ENCODE measurements at regions not wholly inside any gene's neighbourhood (a gene's known extent, or its start where the extent isn't known, plus 50 kb on each side); places are given as distances from the start of the nearest gene placed in this dataset.

- DNase-seq: no peak
Observed at GRCh38 chr12:124487834-124488165, 79.6 kb downstream of the NCOR2 start.

- no peak for DNase-seq
Observed at GRCh38 chr12:124487066-124487833, 80.2 kb downstream of the NCOR2 start.

DNA sequence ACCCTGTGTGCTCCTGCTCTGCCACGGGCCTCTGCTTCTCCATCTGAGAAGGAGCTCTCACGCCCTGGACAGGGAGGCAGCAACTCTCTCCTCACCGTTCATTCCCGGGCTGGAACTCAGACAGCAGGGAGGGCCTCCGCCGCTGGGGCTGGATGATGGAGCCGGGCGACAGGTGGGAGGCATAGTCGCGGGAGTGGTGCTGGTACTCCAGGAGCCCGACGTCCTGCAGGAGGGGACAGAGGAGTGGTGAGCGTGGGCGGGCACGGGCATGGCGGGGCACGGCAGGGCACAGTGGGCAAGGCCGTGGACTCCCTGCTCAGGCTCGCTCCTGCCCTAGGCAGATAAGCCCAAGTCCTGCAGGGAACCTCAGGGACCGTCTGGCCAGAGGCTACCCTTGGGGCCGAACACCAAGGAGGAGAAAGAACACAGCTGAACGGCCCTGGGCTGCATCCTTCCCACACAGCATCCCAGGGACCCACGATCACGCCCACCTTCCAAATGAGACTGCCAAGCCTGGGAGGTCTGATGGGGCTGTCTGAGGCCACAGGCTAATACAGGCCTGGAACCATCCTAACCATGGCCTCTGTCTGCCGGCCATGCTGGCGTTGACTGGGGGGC lies 81.0 kb downstream of the NCOR2 start:
- DNase-seq: no peak

GRCh38 chr12:124485371-124485770 lies 82.0 kb downstream of the NCOR2 start:
- no peak for DNase-seq

GRCh38 chr12:124484526-124484953 lies 82.9 kb downstream of the NCOR2 start:
- DNase-seq: no peak

- no peak for DNase-seq
Observed at GRCh38 chr12:124484067-124484466, 83.3 kb downstream of the NCOR2 start.

DNA sequence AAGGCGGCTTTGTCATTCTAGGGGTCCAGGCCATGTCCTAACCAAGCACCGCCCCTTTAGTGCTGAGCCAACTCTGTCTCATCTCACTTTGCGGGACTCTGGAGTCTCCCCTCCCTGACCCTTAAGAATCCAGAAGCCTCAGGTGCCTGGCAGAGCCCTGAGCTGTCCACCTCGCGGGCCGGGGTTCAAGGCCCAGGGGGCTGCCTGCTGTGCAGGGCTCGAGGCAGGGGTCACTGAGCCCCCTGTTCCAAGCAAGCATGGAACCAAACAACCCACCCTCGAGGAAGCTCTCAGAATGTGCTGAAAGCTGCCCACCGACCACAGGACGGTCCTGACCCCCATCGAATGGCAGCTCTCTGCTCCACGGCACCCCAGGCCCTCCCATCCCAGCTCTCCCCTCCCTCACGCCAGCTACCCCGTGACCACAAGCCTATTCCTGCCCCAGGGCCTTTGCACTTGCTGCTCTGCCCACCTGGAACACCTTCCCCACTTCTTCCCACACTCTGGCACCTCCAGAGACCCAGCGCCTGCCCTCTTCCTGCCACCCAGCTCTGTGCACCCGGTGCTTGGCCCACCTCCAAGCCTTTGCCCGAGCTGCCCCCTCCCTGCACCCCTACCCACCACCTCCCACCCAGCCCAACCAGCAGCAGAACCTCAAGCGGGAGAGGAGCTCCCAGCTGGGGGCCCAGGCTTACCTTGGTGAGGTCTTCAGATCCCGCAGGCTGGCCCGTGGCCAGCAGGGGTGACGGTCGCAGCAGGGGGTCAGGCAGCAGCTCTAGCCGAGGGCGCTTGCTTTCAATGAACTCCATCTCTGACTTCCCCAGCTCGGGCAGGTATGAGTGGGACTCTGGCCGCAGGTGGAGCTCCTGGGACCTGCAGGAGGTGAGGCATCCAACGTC lies 84.3 kb downstream of the NCOR2 start:
- DNase-seq: no peak

DNA sequence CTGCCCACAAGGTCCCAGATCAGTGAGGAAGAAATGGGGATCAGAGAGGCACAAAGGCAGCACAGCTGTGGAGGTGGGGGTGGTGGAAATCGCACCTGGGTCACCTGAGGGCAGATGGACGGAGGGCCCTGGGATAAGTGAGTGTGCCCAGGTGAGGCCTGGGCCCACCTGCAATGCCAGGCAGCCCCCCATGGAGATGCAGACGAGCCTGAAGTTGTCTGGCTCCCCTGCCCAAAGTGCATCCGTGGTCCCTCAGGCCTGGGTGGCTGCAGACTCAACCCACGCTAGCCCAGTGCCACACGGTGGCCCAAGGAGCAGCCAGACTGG lies 84.9 kb downstream of the NCOR2 start:
- no peak for DNase-seq

DNA sequence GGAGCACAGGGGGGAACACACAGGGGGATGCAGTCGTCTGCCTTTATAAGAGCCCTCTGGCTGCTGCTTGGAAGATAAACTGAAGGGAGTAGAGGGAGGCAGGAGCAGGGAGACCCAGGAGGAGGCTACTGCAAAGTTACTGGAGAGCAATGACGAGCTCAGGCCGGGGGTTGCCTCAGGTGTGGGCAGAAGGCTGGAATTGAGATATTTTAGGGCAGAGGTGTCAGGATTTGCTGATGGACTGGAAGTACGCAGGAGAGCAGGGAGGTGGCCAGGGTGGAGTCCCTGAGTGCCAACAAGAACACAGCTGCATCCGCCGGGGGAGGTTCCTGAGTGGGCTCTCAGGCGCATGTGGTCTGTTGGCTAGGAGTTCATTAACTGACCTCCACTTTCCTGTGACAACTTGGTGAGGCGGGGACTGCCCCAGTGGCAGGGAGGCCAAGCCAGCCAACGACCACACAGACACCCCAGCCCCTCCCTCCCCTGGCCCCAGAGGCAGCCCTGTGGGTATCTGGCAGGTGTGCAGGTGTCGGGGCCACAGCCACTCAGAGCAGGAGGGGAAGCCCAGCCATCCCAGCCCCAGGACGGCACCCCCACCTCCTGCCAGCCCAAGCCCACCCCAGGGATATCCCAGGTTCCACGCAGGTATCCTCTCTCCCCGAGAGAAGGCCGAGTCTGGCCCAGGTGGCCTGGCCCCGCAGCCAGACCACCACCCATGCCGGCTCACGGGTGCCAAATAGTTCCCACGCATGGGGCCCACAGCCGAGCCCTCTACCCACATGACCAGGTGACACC lies 85.4 kb downstream of the NCOR2 start:
- DNase-seq: no peak

DNA sequence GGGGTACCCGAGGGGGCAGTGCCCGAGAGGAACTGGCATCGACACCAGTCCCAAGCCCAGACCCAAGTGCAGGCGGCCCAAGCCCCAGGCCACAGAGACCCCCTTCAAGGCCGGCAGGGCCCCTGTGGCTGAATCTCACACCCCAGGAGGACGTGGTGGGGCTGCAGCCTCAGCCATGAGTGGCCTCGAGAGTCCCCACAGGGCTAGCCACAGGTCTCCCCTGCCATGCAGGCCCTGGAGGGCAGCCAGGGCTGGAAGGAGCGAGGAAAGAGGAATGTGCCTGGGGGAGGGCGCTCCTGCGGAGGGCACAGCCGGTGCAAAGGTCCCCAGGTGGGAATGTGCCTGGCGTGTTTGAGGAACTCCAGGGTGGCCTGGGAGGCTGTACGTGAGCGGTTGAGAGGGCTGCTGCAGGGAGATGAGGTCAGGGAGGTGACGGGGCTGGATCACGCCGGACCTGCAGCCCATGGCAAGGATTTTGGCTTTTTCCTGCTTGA lies 86.1 kb downstream of the NCOR2 start:
- DNase-seq: no peak

DNA sequence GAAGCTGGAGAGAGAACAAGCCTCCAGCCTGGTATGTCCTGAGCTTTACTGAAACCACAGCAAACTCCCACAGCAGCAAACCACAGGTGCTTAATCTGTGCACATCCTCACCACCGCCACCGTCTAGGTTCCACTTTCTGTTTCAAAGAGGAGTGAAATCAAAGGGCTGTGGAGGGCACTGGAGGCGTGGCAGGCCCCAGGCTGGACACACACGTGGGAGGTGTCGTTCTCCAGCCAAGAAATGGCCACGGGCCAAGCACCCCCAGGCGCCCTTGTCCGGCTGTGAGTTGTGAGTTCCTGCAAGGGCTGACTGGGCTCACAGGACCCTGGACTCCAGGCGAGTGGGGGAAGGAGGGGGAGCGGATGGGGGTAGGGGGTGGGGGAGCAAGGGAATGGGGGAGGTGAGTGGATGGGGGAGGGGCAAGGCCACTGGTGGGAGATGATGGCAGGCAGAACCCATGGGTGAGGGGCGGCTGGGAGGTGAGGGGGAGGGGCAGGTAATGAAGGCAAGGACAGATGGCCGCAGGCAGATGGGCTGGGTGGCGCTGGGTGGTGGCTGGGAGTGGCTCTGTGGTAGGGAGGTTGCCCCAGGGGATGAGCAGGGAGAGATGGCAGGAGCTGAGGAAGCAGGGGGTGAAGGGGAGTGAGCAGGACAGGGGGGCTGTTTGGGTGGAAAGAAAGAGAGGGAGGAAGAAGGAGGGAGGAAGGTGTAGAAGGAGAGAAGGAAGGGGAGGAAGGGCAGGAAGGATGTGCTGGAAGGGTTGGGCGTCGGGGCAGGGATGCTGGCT lies 86.7 kb downstream of the NCOR2 start:
- no peak for DNase-seq

DNA sequence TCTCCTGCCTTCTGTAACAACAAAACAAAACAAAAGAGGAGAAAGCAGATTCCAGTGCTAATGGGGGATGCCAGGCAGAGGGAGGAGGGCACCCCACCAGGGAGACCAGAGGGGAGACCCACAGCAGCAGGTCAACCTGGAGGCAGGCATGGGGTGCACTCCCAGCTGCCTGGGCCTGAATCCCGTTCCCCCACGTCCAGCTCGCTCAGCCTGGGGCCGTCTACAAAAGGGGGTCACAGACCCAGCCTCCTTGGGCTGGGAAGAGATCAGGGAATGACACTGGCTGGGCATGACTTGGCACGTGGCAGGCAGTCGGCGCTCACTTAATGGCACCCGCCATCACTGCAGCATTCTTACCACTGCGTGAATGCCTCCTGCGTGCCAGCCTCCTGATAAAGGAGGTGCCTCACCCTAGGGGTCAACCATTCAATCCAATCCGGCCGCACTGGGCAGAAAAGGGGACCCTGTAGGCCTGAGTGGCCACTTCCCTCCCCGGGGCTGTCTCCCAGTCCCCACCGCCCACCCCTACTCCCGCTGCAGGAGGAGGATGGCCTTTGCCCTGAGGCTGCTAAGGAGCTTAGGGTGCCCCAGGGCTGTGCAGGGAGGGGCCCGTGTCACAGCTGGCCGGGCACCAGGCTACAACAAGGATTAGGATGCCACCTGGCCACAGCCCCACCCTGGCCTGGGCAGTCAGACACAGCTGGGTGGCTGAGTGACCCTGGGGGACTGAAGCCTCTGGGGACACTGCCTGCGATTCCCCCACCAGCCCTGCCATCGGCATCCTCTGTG lies 87.5 kb downstream of the NCOR2 start:
- no peak for DNase-seq

- DNase-seq: no peak
Observed at GRCh38 chr12:124478985-124479645, 88.3 kb downstream of the NCOR2 start.

GRCh38 chr12:124478416-124478815 lies 89.0 kb downstream of the NCOR2 start:
- no peak for DNase-seq

GRCh38 chr12:124477107-124477915 lies 90.1 kb downstream of the NCOR2 start:
- DNase-seq: no peak

- DNase-seq: no peak
Observed at GRCh38 chr12:124476011-124476400, 91.4 kb downstream of the NCOR2 start.

DNA sequence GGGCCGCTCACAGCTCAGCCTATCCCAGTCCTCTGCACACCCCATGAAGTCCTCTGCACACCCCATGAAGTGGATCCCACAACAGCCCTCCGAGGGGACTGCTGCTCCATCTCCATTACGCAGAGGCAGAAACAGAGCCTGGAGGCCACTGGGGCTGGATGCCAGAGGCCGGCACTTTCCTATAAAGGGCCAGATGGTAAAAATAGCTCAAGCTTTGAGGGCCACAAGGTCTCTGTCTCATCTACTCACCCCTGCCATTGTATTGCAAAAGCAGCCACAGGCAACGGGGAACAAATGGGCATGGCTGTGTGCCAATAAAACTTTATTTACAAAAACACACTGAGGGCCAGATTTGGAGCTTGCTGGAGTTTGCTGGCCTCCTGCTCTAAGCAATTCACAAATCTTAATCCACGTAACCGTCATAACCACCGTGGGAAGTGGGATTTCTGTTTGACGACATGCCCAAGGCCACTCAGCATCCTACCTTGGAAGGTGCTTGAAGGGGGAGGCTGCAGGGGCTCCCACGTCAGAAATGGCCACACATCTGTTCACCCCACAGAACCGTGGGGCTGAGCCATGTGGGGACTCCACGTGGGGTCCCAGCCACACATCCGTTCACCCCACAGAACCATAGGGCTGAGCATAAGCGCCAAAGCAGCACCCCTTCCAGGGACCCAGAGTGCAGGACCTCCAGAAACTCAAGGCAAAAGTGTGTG lies 92.0 kb downstream of the NCOR2 start:
- DNase-seq: no peak

DNA sequence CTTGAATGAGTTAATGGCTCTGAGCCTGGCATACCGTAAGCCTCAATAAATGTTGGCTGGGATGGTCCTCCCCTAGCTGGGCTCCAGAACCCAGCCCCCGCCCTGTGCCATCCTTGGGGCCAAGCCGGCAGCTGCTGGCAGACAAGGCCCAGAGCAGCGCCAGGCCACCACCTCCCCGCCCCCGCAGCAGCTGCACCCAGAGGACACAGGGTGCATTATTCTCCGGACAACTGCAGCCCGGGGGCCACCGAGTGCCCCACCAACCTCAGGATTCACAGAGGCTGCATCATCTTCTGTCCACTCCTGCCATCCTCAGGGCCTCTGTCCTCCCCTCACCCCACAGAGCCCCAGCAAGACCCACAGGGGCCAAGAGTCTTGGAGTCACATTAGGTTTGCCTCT lies 92.7 kb downstream of the NCOR2 start:
- no peak for DNase-seq

DNA sequence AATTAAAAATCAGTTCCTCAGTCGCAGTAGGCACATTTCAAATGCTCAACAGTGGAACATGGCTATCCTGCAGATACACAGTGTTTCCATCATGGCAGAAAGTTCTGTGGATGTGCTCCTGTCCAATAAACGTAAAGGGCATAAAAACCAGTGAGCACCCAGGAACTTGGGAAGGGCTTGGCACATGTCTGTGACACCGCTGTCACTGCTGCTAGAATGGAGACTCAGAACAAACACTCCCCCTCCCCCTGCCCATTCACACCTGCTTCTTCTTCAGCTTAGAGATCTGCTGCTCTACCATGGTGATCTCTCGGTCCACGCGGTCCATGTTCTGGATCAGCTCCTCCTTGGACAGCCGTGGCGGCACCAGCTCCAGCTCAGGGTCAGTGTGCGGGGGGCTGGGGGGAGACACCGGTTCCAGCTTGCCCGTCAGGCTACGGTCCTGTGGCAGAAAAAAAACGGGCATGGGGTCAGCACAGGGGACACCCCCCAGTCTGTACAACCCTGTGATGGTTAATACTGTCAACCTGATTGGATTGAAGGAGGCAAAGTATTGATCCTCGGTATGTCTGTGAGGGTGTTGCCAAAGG lies 94.6 kb downstream of the NCOR2 start:
- no peak for DNase-seq

Data from NCI-H774 (cell line).